Cardiac fibroblast (primary cell): ENCODE measurements at regions not wholly inside any gene's neighbourhood (a gene's known extent, or its start where the extent isn't known, plus 50 kb on each side); places are given as distances from the start of the nearest gene placed in this dataset.

ENCODE experiments used
- DNase-seq, 2 donors: peaks; one replicate each; pipeline versions ENCODE4 v3.0.0 to v3.0.0-alpha.2; 2010; ENCODE audit warnings: low read depth in 2 of 2
- H3K4me3 ChIP-seq, 2 donors: replicated peaks in 1 of 2; 1 replicate in 1 of 2; 2 replicates in 1 of 2; pipeline ENCODE4 v1.5.1; 2011; ENCODE audit warnings: low read depth in 2 of 2, low read length in 2 of 2, mild to moderate bottlenecking in 2 of 2, moderate library complexity in 1 of 2
- CTCF ChIP-seq: IDR thresholded peaks from one replicate; pipeline ENCODE4 v1.5.1; 2011; ENCODE audit warnings: low read depth, mild to moderate bottlenecking, low read length, inconsistent platforms

- DNase-seq = peak; percentile 96 to 98
- TF ChIP-seq CTCF = no peak
- H3K4me3 ChIP-seq = peak overlapping the region in 1 of 2 donors; percentile 3
Observed at GRCh38 chr4:19945979-19946380, 305.7 kb upstream of the SLIT2 start.

GRCh38 chr4:19945501-19945900 lies 306.2 kb upstream of the SLIT2 start:
- TF ChIP-seq CTCF = no peak
- DNase-seq = no peak
- no peak overlapping the region for H3K4me3 ChIP-seq

GRCh38 chr4:19944806-19945205 lies 306.9 kb upstream of the SLIT2 start:
- no peak overlapping the region for H3K4me3 ChIP-seq
- no peak for TF ChIP-seq CTCF
- DNase-seq = no peak

- no peak for TF ChIP-seq CTCF
- no peak overlapping the region for H3K4me3 ChIP-seq
- no peak for DNase-seq
Observed at GRCh38 chr4:19944251-19944650, 307.5 kb upstream of the SLIT2 start.

- no peak overlapping the region for H3K4me3 ChIP-seq
- no peak for TF ChIP-seq CTCF
- no peak for DNase-seq
Observed at GRCh38 chr4:19941434-19941833, 310.3 kb upstream of the SLIT2 start.

GRCh38 chr4:19940861-19941260 lies 310.8 kb upstream of the SLIT2 start:
- DNase-seq = no peak
- H3K4me3 ChIP-seq = no peak overlapping the region
- TF ChIP-seq CTCF = no peak

- H3K4me3 ChIP-seq = no peak overlapping the region
- DNase-seq = peak; percentile 51 to 73
- no peak for TF ChIP-seq CTCF
Observed at GRCh38 chr4:19936476-19936875, 315.2 kb upstream of the SLIT2 start.
